ENCODE measurements at regions not wholly inside any gene's neighbourhood (a gene's known extent, or its start where the extent isn't known, plus 50 kb on each side); places are given as distances from the start of the nearest gene placed in this dataset.

DNA sequence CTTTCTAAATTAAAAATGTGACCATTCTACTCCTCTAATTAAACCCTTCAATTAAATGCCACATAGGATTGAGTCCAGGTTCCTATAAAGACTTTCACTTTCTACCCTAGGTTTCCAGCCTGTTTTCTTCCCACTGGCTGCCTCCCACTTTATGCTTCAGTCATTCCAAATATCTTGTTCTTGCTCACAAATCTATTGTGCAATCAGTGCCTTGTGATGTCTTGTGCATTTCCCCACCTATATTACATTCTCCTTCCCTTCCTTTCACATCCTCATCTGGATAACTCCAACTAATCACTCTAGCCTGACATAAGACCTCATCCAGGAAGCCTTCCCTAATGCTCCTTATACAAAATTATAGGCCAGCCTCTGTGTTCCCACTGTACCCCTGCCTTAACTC, 281.7 kb upstream of the LRATD1 start:
- H3K9me3 ChIP-seq (ENCODE audit: severe bottlenecking): no peaks in the 10 kb centered on the region
- TF ChIP-seq, protein P1, sequence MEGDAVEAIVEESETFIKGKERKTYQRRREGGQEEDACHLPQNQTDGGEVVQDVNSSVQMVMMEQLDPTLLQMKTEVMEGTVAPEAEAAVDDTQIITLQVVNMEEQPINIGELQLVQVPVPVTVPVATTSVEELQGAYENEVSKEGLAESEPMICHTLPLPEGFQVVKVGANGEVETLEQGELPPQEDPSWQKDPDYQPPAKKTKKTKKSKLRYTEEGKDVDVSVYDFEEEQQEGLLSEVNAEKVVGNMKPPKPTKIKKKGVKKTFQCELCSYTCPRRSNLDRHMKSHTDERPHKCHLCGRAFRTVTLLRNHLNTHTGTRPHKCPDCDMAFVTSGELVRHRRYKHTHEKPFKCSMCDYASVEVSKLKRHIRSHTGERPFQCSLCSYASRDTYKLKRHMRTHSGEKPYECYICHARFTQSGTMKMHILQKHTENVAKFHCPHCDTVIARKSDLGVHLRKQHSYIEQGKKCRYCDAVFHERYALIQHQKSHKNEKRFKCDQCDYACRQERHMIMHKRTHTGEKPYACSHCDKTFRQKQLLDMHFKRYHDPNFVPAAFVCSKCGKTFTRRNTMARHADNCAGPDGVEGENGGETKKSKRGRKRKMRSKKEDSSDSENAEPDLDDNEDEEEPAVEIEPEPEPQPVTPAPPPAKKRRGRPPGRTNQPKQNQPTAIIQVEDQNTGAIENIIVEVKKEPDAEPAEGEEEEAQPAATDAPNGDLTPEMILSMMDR (IDR thresholded peaks at IDR 0.05; ENCODE audit: poor library complexity, severe bottlenecking): no peak
- no peak overlapping the region for H3K4me3 ChIP-seq (ENCODE audit: severe bottlenecking)
- ATAC-seq (ENCODE audit: low read depth) (no peak), DNase-seq (ENCODE audit: low spot score) (no peak)
- H3K36me3 ChIP-seq (ENCODE audit: low read depth): no peaks in the 10 kb centered on the region
- H3K27ac ChIP-seq (ENCODE audit: poor library complexity, severe bottlenecking): no peak overlapping the region
- no peaks in the 10 kb centered on the region for H3K4me1 ChIP-seq (ENCODE audit: insufficient read depth, poor library complexity, severe bottlenecking)
- H3K27me3 ChIP-seq (ENCODE audit: insufficient read depth, poor library complexity, severe bottlenecking): no peaks in the 10 kb centered on the region

DNA sequence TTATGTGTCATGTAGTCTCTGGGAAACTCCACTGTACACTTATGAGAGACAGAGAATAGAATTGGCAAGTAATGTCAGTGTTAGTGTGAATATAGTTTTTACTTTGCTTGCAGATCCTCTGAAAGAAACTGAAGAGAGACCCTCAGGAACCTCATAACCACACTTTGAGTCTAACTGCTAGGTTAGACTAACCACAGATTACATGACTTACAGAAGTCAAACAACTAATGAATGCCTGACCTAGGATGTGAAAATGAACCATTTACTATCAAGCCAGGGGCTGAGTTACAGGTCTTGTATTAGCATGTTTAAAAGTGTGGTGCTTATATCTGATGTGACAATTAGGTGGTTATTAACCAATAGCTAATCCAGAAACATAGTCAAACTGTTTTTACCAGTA, 280.4 kb upstream of the LRATD1 start:
- no peak for ATAC-seq (ENCODE audit: low read depth)
- Histone ChIP-seq H3K27me3 (ENCODE audit: insufficient read depth, poor library complexity, severe bottlenecking) (no peaks in the 10 kb centered on the region), H3K4me3 (ENCODE audit: severe bottlenecking) (no peak overlapping the region), H3K36me3 (ENCODE audit: low read depth) (no peaks in the 10 kb centered on the region), H3K9me3 (ENCODE audit: severe bottlenecking) (no peaks in the 10 kb centered on the region), H3K4me1 (ENCODE audit: insufficient read depth, poor library complexity, severe bottlenecking) (no peaks in the 10 kb centered on the region), H3K27ac (ENCODE audit: poor library complexity, severe bottlenecking) (no peak overlapping the region)
- no peak for DNase-seq (ENCODE audit: low spot score)
- TF ChIP-seq, protein P1 (IDR thresholded peaks at IDR 0.05; ENCODE audit: poor library complexity, severe bottlenecking): no peak

DNA sequence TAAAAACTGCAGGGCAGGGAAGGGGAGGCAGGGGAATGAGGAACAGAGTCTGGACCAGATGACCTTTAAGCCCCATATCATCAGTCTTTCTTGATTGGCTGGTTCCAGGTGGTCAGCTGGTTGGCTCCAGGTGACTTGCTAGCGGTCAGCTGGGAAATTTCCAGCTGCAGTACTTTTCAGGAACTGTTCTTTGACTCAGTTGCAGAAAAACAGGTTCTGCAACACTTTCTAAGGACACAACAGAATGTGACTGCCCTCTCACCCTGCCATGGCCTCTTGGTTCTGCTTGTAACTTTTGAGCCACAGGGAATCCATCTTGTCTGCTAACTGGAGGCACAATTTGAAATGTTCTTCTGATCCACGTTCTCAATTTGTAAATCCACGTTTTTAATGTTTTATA, 278.3 kb upstream of the LRATD1 start:
- H3K4me1 ChIP-seq (ENCODE audit: insufficient read depth, poor library complexity, severe bottlenecking): no peaks in the 10 kb centered on the region
- no peaks in the 10 kb centered on the region for H3K9me3 ChIP-seq (ENCODE audit: severe bottlenecking)
- TF ChIP-seq, protein P1 (IDR thresholded peaks at IDR 0.05; ENCODE audit: poor library complexity, severe bottlenecking): no peak
- ATAC-seq (ENCODE audit: low read depth): no peak
- no peak for DNase-seq (ENCODE audit: low spot score)
- H3K36me3 ChIP-seq (ENCODE audit: low read depth): no peaks in the 10 kb centered on the region
- H3K4me3 ChIP-seq (ENCODE audit: severe bottlenecking): no peak overlapping the region
- no peaks in the 10 kb centered on the region for H3K27me3 ChIP-seq (ENCODE audit: insufficient read depth, poor library complexity, severe bottlenecking)
- H3K27ac ChIP-seq (ENCODE audit: poor library complexity, severe bottlenecking): no peak overlapping the region

- ATAC-seq (ENCODE audit: low read depth) (no peak), DNase-seq (ENCODE audit: low spot score) (no peak)
- no peaks in the 10 kb centered on the region for H3K36me3 ChIP-seq (ENCODE audit: low read depth)
- H3K9me3 ChIP-seq (ENCODE audit: severe bottlenecking): no peaks in the 10 kb centered on the region
- no peak overlapping the region for H3K27ac ChIP-seq (ENCODE audit: poor library complexity, severe bottlenecking)
- H3K27me3 ChIP-seq (ENCODE audit: insufficient read depth, poor library complexity, severe bottlenecking): no peaks in the 10 kb centered on the region
- TF ChIP-seq, protein P1 (IDR thresholded peaks at IDR 0.05; ENCODE audit: poor library complexity, severe bottlenecking): no peak
- H3K4me1 ChIP-seq (ENCODE audit: insufficient read depth, poor library complexity, severe bottlenecking): no peaks in the 10 kb centered on the region
- H3K4me3 ChIP-seq (ENCODE audit: severe bottlenecking): no peak overlapping the region
These were observed 277.4 kb upstream of the LRATD1 start for GRCh38 chr2:14355102-14355501.

DNA sequence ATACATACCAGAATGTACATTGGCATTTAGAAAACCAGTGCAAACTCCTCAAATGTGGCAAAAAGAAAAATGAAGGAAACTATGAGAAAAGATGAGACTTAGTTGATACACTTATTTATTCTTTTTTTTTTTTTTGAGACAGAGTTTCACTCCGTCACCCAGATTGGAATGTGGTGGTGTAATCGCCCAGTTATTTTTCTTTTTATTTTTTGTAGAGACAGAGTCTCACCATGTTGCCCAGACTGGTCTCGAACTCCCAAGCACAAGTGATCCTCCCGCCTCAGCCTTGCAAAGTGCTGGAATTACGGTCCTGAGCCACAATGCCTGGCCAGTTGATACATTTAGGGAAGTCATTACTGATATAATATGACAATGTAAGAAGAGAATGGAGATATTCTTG, 274.2 kb upstream of the LRATD1 start:
- no peak overlapping the region for H3K4me3 ChIP-seq (ENCODE audit: severe bottlenecking)
- H3K4me1 ChIP-seq (ENCODE audit: insufficient read depth, poor library complexity, severe bottlenecking): no peaks in the 10 kb centered on the region
- H3K27ac ChIP-seq (ENCODE audit: poor library complexity, severe bottlenecking): no peak overlapping the region
- no peak for ATAC-seq (ENCODE audit: low read depth)
- TF ChIP-seq, protein P1 (IDR thresholded peaks at IDR 0.05; ENCODE audit: poor library complexity, severe bottlenecking): no peak
- no peaks in the 10 kb centered on the region for H3K27me3 ChIP-seq (ENCODE audit: insufficient read depth, poor library complexity, severe bottlenecking)
- no peaks in the 10 kb centered on the region for H3K9me3 ChIP-seq (ENCODE audit: severe bottlenecking)
- H3K36me3 ChIP-seq (ENCODE audit: low read depth): no peaks in the 10 kb centered on the region
- DNase-seq (ENCODE audit: low spot score): no peak

Measured in RWPE2 (cell line).